Calu3 (cell line): ENCODE measurements at regions not wholly inside any gene's neighbourhood (a gene's known extent, or its start where the extent isn't known, plus 50 kb on each side); places are given as distances from the start of the nearest gene placed in this dataset.
A peak's percentile ranks its signal among the peaks of the same experiment; 100 is the strongest.

Source experiments
- BruUV-seq: library from RNA; stranded (reverse); fragments of 400-500 nt; replicated peaks from 2 replicates; lab custom pipeline; 2021; lab: Mats Ljungman, UMichigan
- CTCF ChIA-PET: fragments of 300-600 bp; sonication (Branson Sonifier 250); formaldehyde crosslinking; loops from one replicate; lab custom pipeline; 2022; ENCODE audit warnings: antibody characterized with exemption; lab: Charles Lee
- DNase-seq: peaks from one replicate; pipeline ENCODE4 v3.0.0; 2022
- H3K27ac Mint-ChIP-seq: one replicate; pipeline ENCODE4 v1.8.0; 2022; ENCODE audit warnings: mixed read lengths; ENCODE audit not compliant: unreplicated experiment
- H3K27me3 Mint-ChIP-seq: one replicate; pipeline ENCODE4 v1.8.0; 2022; ENCODE audit warnings: mixed read lengths; ENCODE audit not compliant: unreplicated experiment
- H3K36me3 Mint-ChIP-seq: one replicate; pipeline ENCODE4 v1.8.0; 2022; ENCODE audit warnings: mild to moderate bottlenecking, moderate library complexity, mixed read lengths; ENCODE audit not compliant: insufficient read depth, unreplicated experiment
- H3K4me1 Mint-ChIP-seq: one replicate; pipeline ENCODE4 v1.8.0; 2022; ENCODE audit warnings: mild to moderate bottlenecking, low read depth, mixed read lengths; ENCODE audit not compliant: unreplicated experiment
- H3K4me3 Mint-ChIP-seq: one replicate; pipeline ENCODE4 v1.8.0; 2022; ENCODE audit warnings: mild to moderate bottlenecking, low read depth, moderate library complexity, mixed read lengths; ENCODE audit not compliant: unreplicated experiment
- H3K9me3 Mint-ChIP-seq: one replicate; pipeline ENCODE4 v1.8.0; 2022; ENCODE audit warnings: low read depth, mixed read lengths; ENCODE audit not compliant: unreplicated experiment
- intact Hi-C: fragments of 100-400 bp; cut with micrococcal nuclease; formaldehyde crosslinking; loops from one replicate; pipeline ENCODE4 v1.10.0; 2022; ENCODE audit not compliant: unreplicated experiment
- TF ChIP-seq, protein P1 (sequence below): fragments of 200-600 bp; IDR thresholded peaks from one replicate; pipeline ENCODE4 v1.8.0; 2022; ENCODE audit warnings: antibody characterized with exemption; ENCODE audit not compliant: unreplicated experiment

DNA sequence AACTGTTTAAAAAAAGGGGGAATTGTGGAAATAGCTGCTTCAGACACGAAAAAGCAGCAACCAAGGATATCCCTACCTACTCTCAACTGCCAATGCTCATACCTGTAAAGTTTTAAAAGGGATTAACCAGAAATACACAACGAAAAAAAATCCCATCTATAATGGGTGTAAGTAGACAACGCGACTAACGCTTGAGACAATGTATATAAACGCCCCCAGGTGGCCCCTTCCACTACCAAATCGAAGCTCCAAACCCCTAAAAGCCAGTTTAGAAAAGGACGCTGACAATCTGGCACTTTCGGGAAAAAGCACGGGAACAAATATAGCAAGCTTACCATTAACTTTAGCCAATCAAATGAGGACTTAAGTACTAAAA, 94.5 kb upstream of the BTN3A2 start:
- BruUV-seq: no TSS peak
- CTCF ChIA-PET: interaction anchor here (0.5 to 2.1 kb wide), 10 partner anchors 13 to 71 kb away, joined by 3 to 8 read pairs (median 5); a partner anchor contains a TSS
- peak; percentile 16 for DNase-seq
- Mint-ChIP-seq H3K36me3 (peaks cover 14% of the 10 kb centered on the region), H3K4me3 (no peak overlapping the region), H3K27ac (no peak overlapping the region), H3K9me3 (no peaks in the 10 kb centered on the region), H3K27me3 (no peaks in the 10 kb centered on the region), H3K4me1 (peaks cover 20% of the 10 kb centered on the region)
- TF ChIP-seq, protein P1, sequence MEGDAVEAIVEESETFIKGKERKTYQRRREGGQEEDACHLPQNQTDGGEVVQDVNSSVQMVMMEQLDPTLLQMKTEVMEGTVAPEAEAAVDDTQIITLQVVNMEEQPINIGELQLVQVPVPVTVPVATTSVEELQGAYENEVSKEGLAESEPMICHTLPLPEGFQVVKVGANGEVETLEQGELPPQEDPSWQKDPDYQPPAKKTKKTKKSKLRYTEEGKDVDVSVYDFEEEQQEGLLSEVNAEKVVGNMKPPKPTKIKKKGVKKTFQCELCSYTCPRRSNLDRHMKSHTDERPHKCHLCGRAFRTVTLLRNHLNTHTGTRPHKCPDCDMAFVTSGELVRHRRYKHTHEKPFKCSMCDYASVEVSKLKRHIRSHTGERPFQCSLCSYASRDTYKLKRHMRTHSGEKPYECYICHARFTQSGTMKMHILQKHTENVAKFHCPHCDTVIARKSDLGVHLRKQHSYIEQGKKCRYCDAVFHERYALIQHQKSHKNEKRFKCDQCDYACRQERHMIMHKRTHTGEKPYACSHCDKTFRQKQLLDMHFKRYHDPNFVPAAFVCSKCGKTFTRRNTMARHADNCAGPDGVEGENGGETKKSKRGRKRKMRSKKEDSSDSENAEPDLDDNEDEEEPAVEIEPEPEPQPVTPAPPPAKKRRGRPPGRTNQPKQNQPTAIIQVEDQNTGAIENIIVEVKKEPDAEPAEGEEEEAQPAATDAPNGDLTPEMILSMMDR: no peak
- intact Hi-C loops: loop anchor here (2.0 to 5.0 kb wide), 3 partner anchors 54 to 862 kb away; a partner anchor contains a TSS

DNA sequence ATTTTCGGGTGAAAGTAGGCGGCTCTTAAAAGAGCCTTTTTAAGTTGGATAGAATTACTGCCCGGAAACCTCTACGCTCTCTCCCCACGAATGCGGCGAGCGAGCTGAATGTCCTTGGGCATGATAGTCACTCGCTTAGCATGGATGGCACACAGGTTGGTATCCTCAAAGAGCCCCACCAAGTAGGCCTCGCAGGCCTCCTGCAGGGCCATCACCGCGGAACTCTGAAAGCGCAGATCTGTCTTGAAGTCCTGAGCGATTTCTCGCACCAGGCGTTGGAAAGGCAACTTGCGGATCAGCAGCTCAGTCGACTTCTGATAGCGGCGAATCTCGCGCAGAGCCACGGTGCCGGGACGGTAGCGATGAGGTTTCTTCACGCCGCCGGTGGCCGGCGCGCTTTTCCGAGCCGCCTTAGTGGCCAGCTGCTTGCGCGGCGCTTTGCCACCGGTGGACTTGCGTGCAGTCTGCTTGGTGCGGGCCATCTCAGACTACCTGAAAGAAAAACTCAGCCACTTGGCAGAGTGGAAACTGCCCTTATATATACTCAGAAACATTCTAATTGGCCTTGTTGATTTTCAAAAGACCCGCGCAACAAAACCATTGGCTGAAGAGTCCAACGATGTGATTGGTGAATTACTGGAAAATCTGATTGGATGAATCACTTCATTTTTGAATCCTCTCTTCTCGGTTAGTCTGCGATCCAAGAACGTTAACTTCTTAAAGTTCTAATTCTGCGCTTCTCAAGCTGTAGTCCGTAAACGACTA, 93.9 kb upstream of the BTN3A2 start:
- Mint-ChIP-seq H3K4me1 (peaks cover 20% of the 10 kb centered on the region), H3K27me3 (no peaks in the 10 kb centered on the region), H3K36me3 (peaks cover 14% of the 10 kb centered on the region), H3K9me3 (no peaks in the 10 kb centered on the region), H3K27ac (no peak overlapping the region), H3K4me3 (no peak overlapping the region)
- CTCF ChIA-PET: interaction anchor here (0.5 to 2.1 kb wide), 10 partner anchors 13 to 72 kb away, joined by 3 to 8 read pairs (median 5); a partner anchor contains a TSS
- peak; percentile 85 for DNase-seq
- intact Hi-C loops: loop anchor here (1.0 to 5.0 kb wide), 4 partner anchors 20 to 861 kb away; a partner anchor contains a TSS
- TSS peak; percentile 91 for BruUV-seq
- TF ChIP-seq, protein P1: no peak

DNA sequence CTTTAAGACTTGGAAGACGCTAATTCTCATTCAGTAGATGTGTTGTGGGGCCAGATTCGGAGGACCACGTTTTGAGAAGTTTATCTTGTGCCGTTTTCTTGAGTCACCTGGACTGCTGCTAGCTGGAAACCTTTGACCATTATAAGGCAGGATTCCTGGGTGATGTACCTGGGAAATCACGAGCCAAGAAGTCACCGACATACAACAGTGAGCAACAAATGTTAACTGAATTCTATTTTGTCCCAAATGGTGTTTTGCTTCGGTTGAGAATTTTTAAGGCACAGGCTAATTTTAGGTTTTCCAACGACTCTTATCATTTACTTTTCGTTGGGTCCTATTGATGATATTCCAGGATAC, 93.4 kb upstream of the BTN3A2 start:
- no peak for DNase-seq
- Mint-ChIP-seq H3K36me3 (peaks cover 14% of the 10 kb centered on the region), H3K4me1 (peaks cover 20% of the 10 kb centered on the region), H3K4me3 (no peak overlapping the region), H3K27me3 (no peaks in the 10 kb centered on the region), H3K9me3 (no peaks in the 10 kb centered on the region), H3K27ac (no peak overlapping the region)
- TF ChIP-seq, protein P1: no peak
- CTCF ChIA-PET: interaction anchor here (0.9 to 2.8 kb wide), 5 partner anchors 13 to 74 kb away, joined by 3 to 12 read pairs (median 5); a partner anchor contains a TSS
- intact Hi-C loops: loop anchor here (1.0 to 5.0 kb wide), 6 partner anchors 14 to 861 kb away; a partner anchor contains a TSS
- BruUV-seq: no TSS peak

DNA sequence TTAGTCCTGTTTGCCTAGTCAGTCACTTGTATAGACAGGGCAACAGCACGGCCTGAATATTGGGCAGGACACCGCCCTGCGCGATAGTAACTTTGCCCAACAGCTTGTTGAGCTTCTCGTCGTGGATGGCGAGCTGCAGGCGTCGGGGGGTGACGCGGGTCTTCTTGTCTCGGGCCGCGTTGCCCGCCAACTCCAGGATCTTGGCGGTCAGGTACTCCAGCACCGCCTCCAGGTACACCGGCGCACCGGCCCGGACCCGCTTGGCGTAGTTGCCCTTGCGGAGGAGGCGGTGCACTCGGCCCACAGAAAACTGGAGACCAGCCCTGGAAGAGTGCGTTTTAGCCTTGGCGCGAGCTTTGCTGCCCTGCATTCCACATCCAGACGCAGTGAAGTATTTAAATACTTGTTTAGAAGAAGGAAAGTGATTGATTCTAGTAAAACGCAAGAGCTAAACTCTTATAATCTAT, 92.8 kb upstream of the BTN3A2 start:
- BruUV-seq: no TSS peak
- CTCF ChIA-PET: interaction anchor here (0.7 to 2.8 kb wide), 10 partner anchors 12 to 245 kb away, joined by 3 to 22 read pairs (median 4); a partner anchor contains a TSS
- DNase-seq: peak; percentile 76
- TF ChIP-seq, protein P1: peak; percentile 14
- Mint-ChIP-seq H3K9me3 (no peaks in the 10 kb centered on the region), H3K4me1 (peaks cover 19% of the 10 kb centered on the region), H3K4me3 (no peak overlapping the region), H3K27me3 (no peaks in the 10 kb centered on the region), H3K36me3 (peaks cover 14% of the 10 kb centered on the region), H3K27ac (no peak overlapping the region)
- intact Hi-C loops: loop anchor here (1.0 to 5.0 kb wide), 4 partner anchors 13 to 860 kb away; a partner anchor contains a TSS
